ENCODE measurements at regions not wholly inside any gene's neighbourhood (a gene's known extent, or its start where the extent isn't known, plus 50 kb on each side); places are given as distances from the start of the nearest gene placed in this dataset.

DNA sequence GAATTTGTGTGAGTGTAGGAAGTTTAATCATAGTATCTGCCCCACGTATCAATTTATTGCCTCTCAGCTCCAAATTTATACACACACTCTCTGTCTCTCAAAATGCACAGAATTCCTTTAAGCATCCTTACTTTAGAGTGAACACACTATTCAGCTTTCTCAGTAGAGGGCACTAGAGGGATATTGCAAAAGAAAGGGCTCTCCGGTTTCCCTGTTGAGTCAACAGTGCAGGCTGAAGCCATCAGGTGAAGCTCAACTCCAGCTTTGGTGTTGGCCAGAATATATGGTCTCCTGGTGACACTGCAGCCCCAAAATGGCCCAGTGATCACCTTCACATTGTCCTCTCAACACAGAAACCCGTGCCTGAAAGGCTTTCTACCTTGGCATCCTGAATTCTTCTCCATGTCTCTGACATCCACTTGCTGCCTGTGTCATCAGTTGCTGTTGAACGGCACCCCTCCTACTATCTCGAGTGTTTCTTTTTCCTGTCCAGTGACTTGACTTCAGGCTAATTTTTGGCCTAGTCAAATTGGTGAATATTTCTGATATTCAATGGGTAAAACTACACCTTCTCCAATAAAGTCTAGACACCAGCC, 670.5 kb downstream of the GABRG1 start:
- no peak overlapping the region for H3K14ac ChIP-seq (ENCODE audit: low read length)
- H2AK5ac ChIP-seq (ENCODE audit: low read length) = no peak overlapping the region
- peaks cover 4% of the 10 kb centered on the region for H3K9me3 ChIP-seq (ENCODE audit: insufficient read depth, low read depth, low read length)
- no peak overlapping the region for H2AFZ ChIP-seq (ENCODE audit: insufficient read depth, low read length, poor library complexity)
- no peaks in the 10 kb centered on the region for H3K79me1 ChIP-seq (ENCODE audit: low read length)
- no peaks in the 10 kb centered on the region for H3K27me3 ChIP-seq (ENCODE audit: insufficient read depth, low read length)
- H4K12ac ChIP-seq (ENCODE audit: low read depth, low read length) = no peak overlapping the region
- WGBS (ENCODE audit: extremely low coverage, insufficient coverage, insufficient read length) = no CpG with 5 or more reads among the region's 5 CpGs
- H2BK12ac ChIP-seq (ENCODE audit: low read length) = no peak overlapping the region
- H2BK5ac ChIP-seq (ENCODE audit: low read depth, low read length, poor library complexity) = no peak overlapping the region
- H3K4me2 ChIP-seq (ENCODE audit: low read length) = no peak overlapping the region
- H3K36me3 ChIP-seq (ENCODE audit: control insufficient read depth in 1 of 2, insufficient read depth in 2 of 2, low read length in 2 of 2) = no peaks in the 10 kb centered on the region
- no peak overlapping the region for H3K18ac ChIP-seq (ENCODE audit: low read length)
- H3K23ac ChIP-seq (ENCODE audit: low read length) = no peak overlapping the region
- no peaks in the 10 kb centered on the region for H3K79me2 ChIP-seq (ENCODE audit: control insufficient read depth, insufficient read depth, low read length, poor library complexity)
- H4K8ac ChIP-seq (ENCODE audit: low read depth, low read length) = no peak overlapping the region
- no peak overlapping the region for H3K4me3 ChIP-seq (ENCODE audit: low read depth, low read length)
- no peak overlapping the region for H4K91ac ChIP-seq (ENCODE audit: low read depth, low read length)
- no peak overlapping the region for H3K27ac ChIP-seq (ENCODE audit: low read depth, low read length)
- no peak overlapping the region for H2BK120ac ChIP-seq (ENCODE audit: insufficient read depth, low read length, poor library complexity)
- DNase-seq = peak in 1 of 2 donors; percentile 35
- H3K4ac ChIP-seq (ENCODE audit: low read depth, low read length) = no peak overlapping the region
- H3K4me1 ChIP-seq (ENCODE audit: control insufficient read depth in 1 of 2, insufficient read depth in 2 of 2, low read length in 2 of 2) = no peaks in the 10 kb centered on the region
- no peak overlapping the region for H3K9ac ChIP-seq (ENCODE audit: low read length)

DNA sequence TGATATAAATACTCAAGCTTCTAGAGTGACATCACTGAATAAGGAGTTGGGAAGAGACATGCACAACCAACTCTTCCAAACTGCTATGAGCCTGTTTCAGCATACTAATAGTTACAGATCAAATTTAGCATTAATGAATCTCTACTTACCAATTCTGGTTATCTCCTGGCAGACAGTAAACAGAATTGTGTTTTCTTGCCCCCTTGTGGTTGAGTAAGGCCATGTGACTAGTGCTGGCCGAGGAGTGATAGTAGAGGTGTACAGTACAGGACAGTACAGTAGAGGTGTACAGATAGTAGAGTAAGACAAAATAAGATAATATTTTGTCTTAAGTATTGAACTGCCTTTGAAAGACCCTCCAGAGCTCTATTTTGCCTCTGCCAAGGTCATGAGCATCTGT, 681.4 kb downstream of the GABRG1 start:
- no peak overlapping the region for H3K18ac ChIP-seq (ENCODE audit: low read length)
- H3K14ac ChIP-seq (ENCODE audit: low read length) = no peak overlapping the region
- no peak overlapping the region for H3K9ac ChIP-seq (ENCODE audit: low read length)
- no peaks in the 10 kb centered on the region for H3K4me1 ChIP-seq (ENCODE audit: control insufficient read depth in 1 of 2, insufficient read depth in 2 of 2, low read length in 2 of 2)
- no CpG with 5 or more reads among the region's 1 CpG for WGBS (ENCODE audit: extremely low coverage, insufficient coverage, insufficient read length)
- H3K79me2 ChIP-seq (ENCODE audit: control insufficient read depth, insufficient read depth, low read length, poor library complexity) = no peaks in the 10 kb centered on the region
- no peak overlapping the region for H3K23ac ChIP-seq (ENCODE audit: low read length)
- no peak overlapping the region for H3K4ac ChIP-seq (ENCODE audit: low read depth, low read length)
- no peak overlapping the region for H3K27ac ChIP-seq (ENCODE audit: low read depth, low read length)
- no peak overlapping the region for H2AFZ ChIP-seq (ENCODE audit: insufficient read depth, low read length, poor library complexity)
- no peaks in the 10 kb centered on the region for H3K36me3 ChIP-seq (ENCODE audit: control insufficient read depth in 1 of 2, insufficient read depth in 2 of 2, low read length in 2 of 2)
- no peaks in the 10 kb centered on the region for H3K9me3 ChIP-seq (ENCODE audit: insufficient read depth, low read depth, low read length)
- no peak overlapping the region for H2BK120ac ChIP-seq (ENCODE audit: insufficient read depth, low read length, poor library complexity)
- H3K27me3 ChIP-seq (ENCODE audit: insufficient read depth, low read length) = no peaks in the 10 kb centered on the region
- H4K12ac ChIP-seq (ENCODE audit: low read depth, low read length) = no peak overlapping the region
- no peak overlapping the region for H2BK12ac ChIP-seq (ENCODE audit: low read length)
- H3K79me1 ChIP-seq (ENCODE audit: low read length) = no peaks in the 10 kb centered on the region
- no peak overlapping the region for H2BK5ac ChIP-seq (ENCODE audit: low read depth, low read length, poor library complexity)
- H4K91ac ChIP-seq (ENCODE audit: low read depth, low read length) = no peak overlapping the region
- DNase-seq = peak in 1 of 2 donors; percentile 4
- H4K8ac ChIP-seq (ENCODE audit: low read depth, low read length) = no peak overlapping the region
- no peak overlapping the region for H3K4me3 ChIP-seq (ENCODE audit: low read depth, low read length)
- no peak overlapping the region for H2AK5ac ChIP-seq (ENCODE audit: low read length)
- H3K4me2 ChIP-seq (ENCODE audit: low read length) = no peak overlapping the region

- DNase-seq = no peak
- Histone ChIP-seq H3K4me3 (ENCODE audit: low read depth, low read length) (no peak overlapping the region), H3K36me3 (ENCODE audit: control insufficient read depth in 1 of 2, insufficient read depth in 2 of 2, low read length in 2 of 2) (no peaks in the 10 kb centered on the region), H2AFZ (ENCODE audit: insufficient read depth, low read length, poor library complexity) (no peak overlapping the region), H3K14ac (ENCODE audit: low read length) (no peak overlapping the region), H2BK5ac (ENCODE audit: low read depth, low read length, poor library complexity) (no peak overlapping the region), H2AK5ac (ENCODE audit: low read length) (no peak overlapping the region), H3K18ac (ENCODE audit: low read length) (no peak overlapping the region), H3K23ac (ENCODE audit: low read length) (no peak overlapping the region), H3K9me3 (ENCODE audit: insufficient read depth, low read depth, low read length) (no peaks in the 10 kb centered on the region), H3K27me3 (ENCODE audit: insufficient read depth, low read length) (no peaks in the 10 kb centered on the region), H3K4ac (ENCODE audit: low read depth, low read length) (no peak overlapping the region), H3K4me2 (ENCODE audit: low read length) (no peak overlapping the region), H3K79me2 (ENCODE audit: control insufficient read depth, insufficient read depth, low read length, poor library complexity) (no peaks in the 10 kb centered on the region), H2BK120ac (ENCODE audit: insufficient read depth, low read length, poor library complexity) (no peak overlapping the region), H2BK12ac (ENCODE audit: low read length) (no peak overlapping the region), H3K27ac (ENCODE audit: low read depth, low read length) (no peak overlapping the region), H4K8ac (ENCODE audit: low read depth, low read length) (no peak overlapping the region), H4K12ac (ENCODE audit: low read depth, low read length) (no peak overlapping the region), H3K79me1 (ENCODE audit: low read length) (no peaks in the 10 kb centered on the region), H3K4me1 (ENCODE audit: control insufficient read depth in 1 of 2, insufficient read depth in 2 of 2, low read length in 2 of 2) (no peaks in the 10 kb centered on the region), H4K91ac (ENCODE audit: low read depth, low read length) (no peak overlapping the region), H3K9ac (ENCODE audit: low read length) (no peak overlapping the region)
- WGBS (ENCODE audit: extremely low coverage, insufficient coverage, insufficient read length) = no CpG with 5 or more reads among the region's 2 CpGs
Measured at GRCh38 chr4:45438047-45438446, 685.8 kb downstream of the GABRG1 start.

DNA sequence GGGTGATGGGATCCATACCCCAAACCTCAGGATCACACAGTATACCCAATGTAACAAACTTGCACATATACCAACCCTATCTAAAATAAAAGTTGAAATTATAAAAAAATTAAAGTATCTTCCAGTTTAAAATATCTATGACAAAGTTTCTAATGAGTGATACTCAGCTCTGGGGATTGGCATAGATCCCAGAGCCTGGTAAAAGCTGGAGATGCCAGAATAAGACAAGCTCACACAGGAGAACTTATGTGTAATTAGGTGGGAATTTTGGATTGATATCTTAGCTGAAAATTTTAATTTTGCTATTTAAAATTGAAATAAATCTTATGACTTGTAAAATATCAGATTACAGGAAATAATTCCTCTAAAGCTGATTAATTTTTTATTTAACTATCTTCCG, 686.5 kb downstream of the GABRG1 start:
- H3K14ac ChIP-seq (ENCODE audit: low read length) = no peak overlapping the region
- no peak overlapping the region for H3K9ac ChIP-seq (ENCODE audit: low read length)
- H3K23ac ChIP-seq (ENCODE audit: low read length) = no peak overlapping the region
- H4K12ac ChIP-seq (ENCODE audit: low read depth, low read length) = no peak overlapping the region
- H3K9me3 ChIP-seq (ENCODE audit: insufficient read depth, low read depth, low read length) = no peaks in the 10 kb centered on the region
- H4K91ac ChIP-seq (ENCODE audit: low read depth, low read length) = no peak overlapping the region
- no peak overlapping the region for H2BK12ac ChIP-seq (ENCODE audit: low read length)
- no CpG with 5 or more reads among the region's 1 CpG for WGBS (ENCODE audit: extremely low coverage, insufficient coverage, insufficient read length)
- H2AFZ ChIP-seq (ENCODE audit: insufficient read depth, low read length, poor library complexity) = no peak overlapping the region
- H2BK5ac ChIP-seq (ENCODE audit: low read depth, low read length, poor library complexity) = no peak overlapping the region
- no peak overlapping the region for H3K27ac ChIP-seq (ENCODE audit: low read depth, low read length)
- H3K79me2 ChIP-seq (ENCODE audit: control insufficient read depth, insufficient read depth, low read length, poor library complexity) = no peaks in the 10 kb centered on the region
- no peak overlapping the region for H4K8ac ChIP-seq (ENCODE audit: low read depth, low read length)
- no peak overlapping the region for H3K4me2 ChIP-seq (ENCODE audit: low read length)
- no peak overlapping the region for H3K4me3 ChIP-seq (ENCODE audit: low read depth, low read length)
- H3K79me1 ChIP-seq (ENCODE audit: low read length) = no peaks in the 10 kb centered on the region
- H3K27me3 ChIP-seq (ENCODE audit: insufficient read depth, low read length) = no peaks in the 10 kb centered on the region
- no peak overlapping the region for H3K4ac ChIP-seq (ENCODE audit: low read depth, low read length)
- H3K36me3 ChIP-seq (ENCODE audit: control insufficient read depth in 1 of 2, insufficient read depth in 2 of 2, low read length in 2 of 2) = no peaks in the 10 kb centered on the region
- no peak overlapping the region for H2BK120ac ChIP-seq (ENCODE audit: insufficient read depth, low read length, poor library complexity)
- no peak overlapping the region for H2AK5ac ChIP-seq (ENCODE audit: low read length)
- no peaks in the 10 kb centered on the region for H3K4me1 ChIP-seq (ENCODE audit: control insufficient read depth in 1 of 2, insufficient read depth in 2 of 2, low read length in 2 of 2)
- DNase-seq = no peak
- no peak overlapping the region for H3K18ac ChIP-seq (ENCODE audit: low read length)

Measured in trophoblast cell (in vitro differentiated cells and primary cell).